Endothelial cell (in vitro differentiated cells): ENCODE measurements at regions not wholly inside any gene's neighbourhood (a gene's known extent, or its start where the extent isn't known, plus 50 kb on each side); places are given as distances from the start of the nearest gene placed in this dataset.

Source experiments
- DNase-seq: peaks from one replicate; pipeline ENCODE4 v3.0.0; 2021; ENCODE audit warnings: low spot score
- H3K27ac Mint-ChIP-seq: one replicate; pipeline ENCODE4 v1.8.0; 2021; ENCODE audit warnings: mixed read lengths, inconsistent platforms; ENCODE audit not compliant: unreplicated experiment
- H3K27me3 Mint-ChIP-seq: one replicate; pipeline ENCODE4 v1.8.0; 2021; ENCODE audit warnings: mild to moderate bottlenecking, moderate library complexity, mixed read lengths, inconsistent platforms; ENCODE audit not compliant: unreplicated experiment
- H3K36me3 Mint-ChIP-seq: one replicate; pipeline ENCODE4 v1.8.0; 2021; ENCODE audit warnings: mild to moderate bottlenecking, low read depth, mixed read lengths, inconsistent platforms; ENCODE audit not compliant: unreplicated experiment
- H3K4me1 Mint-ChIP-seq: one replicate; pipeline ENCODE4 v1.8.0; 2021; ENCODE audit warnings: mild to moderate bottlenecking, mixed read lengths, inconsistent platforms; ENCODE audit not compliant: unreplicated experiment
- H3K4me3 Mint-ChIP-seq: one replicate; pipeline ENCODE4 v1.8.0; 2021; ENCODE audit warnings: mild to moderate bottlenecking, mixed read lengths, inconsistent platforms; ENCODE audit not compliant: unreplicated experiment
- H3K9me3 Mint-ChIP-seq: one replicate; pipeline ENCODE4 v1.8.0; 2021; ENCODE audit warnings: mixed read lengths, inconsistent platforms; ENCODE audit not compliant: unreplicated experiment
- TF ChIP-seq, protein P1 (sequence below): fragments of 200-600 bp; sonication (generic); IDR thresholded peaks from one replicate; pipeline ENCODE4 v1.5.0; 2021; ENCODE audit warnings: antibody characterized with exemption; ENCODE audit not compliant: unreplicated experiment

- Mint-ChIP-seq H3K4me1 (peaks cover 3% of the 10 kb centered on the region), H3K27me3 (peaks cover 10% of the 10 kb centered on the region), H3K4me3 (no peak overlapping the region), H3K27ac (no peak overlapping the region), H3K36me3 (no peaks in the 10 kb centered on the region), H3K9me3 (no peaks in the 10 kb centered on the region)
- DNase-seq = no peak
- TF ChIP-seq, protein P1, sequence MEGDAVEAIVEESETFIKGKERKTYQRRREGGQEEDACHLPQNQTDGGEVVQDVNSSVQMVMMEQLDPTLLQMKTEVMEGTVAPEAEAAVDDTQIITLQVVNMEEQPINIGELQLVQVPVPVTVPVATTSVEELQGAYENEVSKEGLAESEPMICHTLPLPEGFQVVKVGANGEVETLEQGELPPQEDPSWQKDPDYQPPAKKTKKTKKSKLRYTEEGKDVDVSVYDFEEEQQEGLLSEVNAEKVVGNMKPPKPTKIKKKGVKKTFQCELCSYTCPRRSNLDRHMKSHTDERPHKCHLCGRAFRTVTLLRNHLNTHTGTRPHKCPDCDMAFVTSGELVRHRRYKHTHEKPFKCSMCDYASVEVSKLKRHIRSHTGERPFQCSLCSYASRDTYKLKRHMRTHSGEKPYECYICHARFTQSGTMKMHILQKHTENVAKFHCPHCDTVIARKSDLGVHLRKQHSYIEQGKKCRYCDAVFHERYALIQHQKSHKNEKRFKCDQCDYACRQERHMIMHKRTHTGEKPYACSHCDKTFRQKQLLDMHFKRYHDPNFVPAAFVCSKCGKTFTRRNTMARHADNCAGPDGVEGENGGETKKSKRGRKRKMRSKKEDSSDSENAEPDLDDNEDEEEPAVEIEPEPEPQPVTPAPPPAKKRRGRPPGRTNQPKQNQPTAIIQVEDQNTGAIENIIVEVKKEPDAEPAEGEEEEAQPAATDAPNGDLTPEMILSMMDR = no peak
These were observed 603.1 kb upstream of the MGMT start for GRCh38 chr10:128863823-128864405.

DNA sequence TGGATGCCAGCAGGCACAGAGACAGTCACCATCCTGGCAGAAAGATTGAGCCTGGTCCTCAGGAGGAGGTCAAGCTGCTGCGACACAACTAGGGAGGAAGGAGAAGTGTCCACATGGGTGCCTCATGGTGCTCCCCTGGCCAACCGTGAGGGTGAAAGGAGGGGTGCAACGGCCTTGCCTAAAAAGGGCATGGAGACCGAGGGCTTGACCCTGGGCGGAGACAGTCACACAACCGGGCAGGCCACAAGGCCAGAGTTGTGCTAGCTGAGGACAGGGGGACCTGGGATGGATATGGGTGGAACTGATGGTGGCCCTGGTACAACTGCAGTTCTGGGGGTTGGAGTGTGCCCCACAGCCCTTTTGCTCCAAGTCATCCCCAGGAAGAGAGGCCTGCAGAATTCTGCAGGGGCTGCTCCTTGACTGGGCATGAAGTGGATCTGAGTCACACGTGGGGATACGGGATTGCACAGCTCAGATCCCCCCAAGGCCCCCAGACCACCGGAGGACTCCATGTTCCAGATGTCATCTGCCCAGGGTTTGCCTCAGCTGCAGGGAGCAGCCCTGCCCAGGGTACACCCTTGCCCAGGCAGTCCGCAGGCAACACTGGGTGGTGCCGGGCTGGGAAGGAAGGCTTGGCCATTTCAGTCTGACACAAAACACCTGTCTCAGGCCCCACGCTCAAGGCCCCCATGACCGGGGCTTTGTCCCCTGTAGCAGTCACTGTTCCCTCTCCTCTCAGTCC is 602.3 kb upstream of the MGMT start:
- Mint-ChIP-seq H3K4me1 (peaks cover 3% of the 10 kb centered on the region), H3K27ac (no peak overlapping the region), H3K9me3 (no peaks in the 10 kb centered on the region), H3K36me3 (no peaks in the 10 kb centered on the region), H3K27me3 (peaks cover 10% of the 10 kb centered on the region), H3K4me3 (no peak overlapping the region)
- no peak for DNase-seq
- TF ChIP-seq, protein P1 = no peak

GRCh38 chr10:128865436-128866195 is 601.4 kb upstream of the MGMT start:
- H3K4me1 Mint-ChIP-seq = peaks cover 3% of the 10 kb centered on the region

DNA sequence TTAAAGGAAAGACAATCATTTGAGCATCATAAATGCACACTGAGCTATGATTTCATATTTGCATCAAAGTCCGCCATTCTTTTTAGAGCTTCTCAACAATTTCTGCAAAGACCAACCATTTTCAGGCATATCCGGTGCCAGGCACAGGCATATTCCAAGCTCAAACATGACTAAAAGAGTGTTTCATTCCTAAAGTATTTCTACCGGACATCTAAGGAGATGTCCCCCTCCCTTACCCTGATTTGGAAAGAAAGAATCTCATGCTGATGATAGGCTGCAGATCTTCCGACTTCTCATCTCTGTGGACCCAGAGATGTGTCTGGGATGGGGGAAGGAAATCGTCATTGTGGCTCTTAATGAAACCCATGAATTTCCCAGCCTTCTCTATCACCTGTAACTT is 600.5 kb upstream of the MGMT start:
- peaks cover 3% of the 10 kb centered on the region for H3K4me1 Mint-ChIP-seq
- TF ChIP-seq, protein P1 = no peak

More at GRCh38 chr10:128865436-128866195, 601.4 kb upstream of the MGMT start:
- DNase-seq = no peak
- Mint-ChIP-seq H3K27me3 (peaks cover 10% of the 10 kb centered on the region), H3K9me3 (no peaks in the 10 kb centered on the region), H3K27ac (no peak overlapping the region), H3K4me3 (no peak overlapping the region), H3K36me3 (no peaks in the 10 kb centered on the region)
- TF ChIP-seq, protein P1 = no peak

More for the DNA sequence above, 600.5 kb upstream of the MGMT start:
- DNase-seq = no peak
- H3K9me3 Mint-ChIP-seq = no peaks in the 10 kb centered on the region
- H3K36me3 Mint-ChIP-seq = no peaks in the 10 kb centered on the region
- H3K27ac Mint-ChIP-seq = no peak overlapping the region
- H3K4me3 Mint-ChIP-seq = no peak overlapping the region
- H3K27me3 Mint-ChIP-seq = peaks cover 9% of the 10 kb centered on the region
